ENCODE measurements at regions not wholly inside any gene's neighbourhood (a gene's known extent, or its start where the extent isn't known, plus 50 kb on each side); places are given as distances from the start of the nearest gene placed in this dataset.
A peak's percentile ranks its signal among the peaks of the same experiment; 100 is the strongest.

- DNase-seq = no peak
Observed at GRCh38 chr1:244920911-244921761, 56.8 kb upstream of the HNRNPU start.

- DNase-seq = no peak
Observed at GRCh38 chr1:244919320-244920282, 55.3 kb upstream of the HNRNPU start.

- peak; percentile 57 for DNase-seq
Observed at GRCh38 chr1:244918421-244919319, 54.3 kb upstream of the HNRNPU start.

- DNase-seq = no peak
Observed at GRCh38 chr1:244917073-244917670, 52.8 kb upstream of the HNRNPU start.

GRCh38 chr1:244915736-244916135, 51.4 kb upstream of the HNRNPU start:
- DNase-seq = no peak

- no peak for DNase-seq
Observed at GRCh38 chr1:244914761-244915160, 50.4 kb upstream of the HNRNPU start.

Data from stimulated activated CD8-positive, alpha-beta memory T cell treated with anti-CD3 and anti-CD28 coated beads, Interleukin-4, amount 100 ng/mL, for 48 hours (primary cell).